ENCODE measurements at regions not wholly inside any gene's neighbourhood (a gene's known extent, or its start where the extent isn't known, plus 50 kb on each side); places are given as distances from the start of the nearest gene placed in this dataset.

GRCh38 chr13:97057176-97057575 is 62.9 kb upstream of the OXGR1 start:
- TF ChIP-seq, protein P1, sequence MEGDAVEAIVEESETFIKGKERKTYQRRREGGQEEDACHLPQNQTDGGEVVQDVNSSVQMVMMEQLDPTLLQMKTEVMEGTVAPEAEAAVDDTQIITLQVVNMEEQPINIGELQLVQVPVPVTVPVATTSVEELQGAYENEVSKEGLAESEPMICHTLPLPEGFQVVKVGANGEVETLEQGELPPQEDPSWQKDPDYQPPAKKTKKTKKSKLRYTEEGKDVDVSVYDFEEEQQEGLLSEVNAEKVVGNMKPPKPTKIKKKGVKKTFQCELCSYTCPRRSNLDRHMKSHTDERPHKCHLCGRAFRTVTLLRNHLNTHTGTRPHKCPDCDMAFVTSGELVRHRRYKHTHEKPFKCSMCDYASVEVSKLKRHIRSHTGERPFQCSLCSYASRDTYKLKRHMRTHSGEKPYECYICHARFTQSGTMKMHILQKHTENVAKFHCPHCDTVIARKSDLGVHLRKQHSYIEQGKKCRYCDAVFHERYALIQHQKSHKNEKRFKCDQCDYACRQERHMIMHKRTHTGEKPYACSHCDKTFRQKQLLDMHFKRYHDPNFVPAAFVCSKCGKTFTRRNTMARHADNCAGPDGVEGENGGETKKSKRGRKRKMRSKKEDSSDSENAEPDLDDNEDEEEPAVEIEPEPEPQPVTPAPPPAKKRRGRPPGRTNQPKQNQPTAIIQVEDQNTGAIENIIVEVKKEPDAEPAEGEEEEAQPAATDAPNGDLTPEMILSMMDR (IDR thresholded peaks at IDR 0.05; ENCODE audit: low read length), result no peak
- TF ChIP-seq EZH2 (IDR thresholded peaks at IDR 0.05; ENCODE audit: borderline replicate concordance, low read length), result no peak
